ENCODE measurements at regions not wholly inside any gene's neighbourhood (a gene's known extent, or its start where the extent isn't known, plus 50 kb on each side); places are given as distances from the start of the nearest gene placed in this dataset.
A peak's percentile ranks its signal among the peaks of the same experiment; 100 is the strongest.

DNA sequence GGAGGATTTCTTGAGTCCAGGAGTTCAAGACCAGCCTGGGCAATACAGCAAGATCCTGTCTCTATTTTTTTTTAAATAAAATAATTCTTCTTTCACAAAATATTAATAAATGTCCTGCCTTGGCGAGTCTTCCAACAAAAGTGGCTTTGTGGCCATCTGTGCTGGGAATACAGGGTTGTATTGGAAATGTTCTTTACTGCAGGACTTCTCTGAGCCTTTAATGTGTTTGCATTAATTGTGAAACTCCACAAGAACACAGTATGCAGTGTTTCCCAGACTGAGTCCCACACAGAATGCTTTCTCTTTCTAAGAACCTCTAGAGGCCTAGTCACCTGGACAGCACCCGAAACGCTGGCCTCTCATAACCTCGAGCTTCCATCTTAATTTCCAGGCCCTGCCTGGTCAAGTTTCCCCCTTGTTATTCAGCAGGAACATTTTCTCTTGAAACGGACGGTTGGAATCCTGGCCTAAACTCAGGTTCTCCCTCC is 85.4 kb upstream of the ARRDC4 start:
- H3K36me3 ChIP-seq = no peaks in the 10 kb centered on the region
- no peaks in the 10 kb centered on the region for H3K27me3 ChIP-seq (replicated peaks)
- H3K4me1 ChIP-seq (replicated peaks) = no peaks in the 10 kb centered on the region
- no peak overlapping the region for H3K27ac ChIP-seq
- no peaks in the 10 kb centered on the region for H3K9me3 ChIP-seq (replicated peaks)
- no peak for DNase-seq (ENCODE audit: low read depth in 1 of 2, low spot score in 2 of 2)
- no peak overlapping the region for H3K4me3 ChIP-seq

DNA sequence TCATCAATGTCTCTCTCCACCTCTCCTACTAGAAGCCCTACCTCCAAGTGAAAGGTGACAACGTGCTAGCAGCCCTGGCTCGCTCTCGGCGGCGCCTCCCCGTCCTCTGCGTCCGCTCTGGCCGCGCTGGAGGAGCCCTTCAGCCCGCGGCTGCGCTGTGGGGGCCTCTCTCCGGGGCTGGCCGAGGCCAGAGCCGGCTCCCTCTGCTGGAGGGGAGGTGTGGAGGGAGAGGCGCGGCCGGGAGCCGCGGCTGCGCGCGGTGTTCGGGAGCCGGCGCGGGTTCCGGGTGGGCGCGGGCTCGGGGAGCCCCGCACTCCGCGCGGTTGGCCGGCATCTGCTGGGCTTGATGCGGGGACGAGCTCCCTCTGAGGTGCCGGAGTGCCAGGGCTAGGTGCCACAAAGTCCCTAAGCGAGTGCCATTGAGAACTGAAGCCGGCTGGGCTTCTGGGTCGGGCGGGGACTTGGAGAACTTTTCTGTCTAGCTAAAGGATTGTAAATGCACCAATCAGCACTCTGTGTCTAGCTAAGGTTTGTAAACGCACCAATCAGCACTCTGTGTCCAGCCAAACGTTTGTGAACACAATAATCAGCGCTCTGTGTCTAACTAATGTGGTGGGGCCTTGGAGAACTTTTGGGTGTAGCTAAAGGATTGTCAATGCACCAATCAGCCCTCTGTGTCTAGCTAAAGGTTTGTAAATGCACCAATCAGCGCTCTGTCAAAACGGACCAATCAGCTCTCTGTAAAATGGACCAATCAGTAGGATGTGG is 84.8 kb upstream of the ARRDC4 start:
- Histone ChIP-seq H3K4me3 (no peak overlapping the region), H3K27me3 (replicated peaks) (no peaks in the 10 kb centered on the region), H3K4me1 (replicated peaks) (no peaks in the 10 kb centered on the region), H3K9me3 (replicated peaks) (no peaks in the 10 kb centered on the region), H3K27ac (no peak overlapping the region), H3K36me3 (no peaks in the 10 kb centered on the region)
- no peak for DNase-seq (ENCODE audit: low read depth in 1 of 2, low spot score in 2 of 2)

DNA sequence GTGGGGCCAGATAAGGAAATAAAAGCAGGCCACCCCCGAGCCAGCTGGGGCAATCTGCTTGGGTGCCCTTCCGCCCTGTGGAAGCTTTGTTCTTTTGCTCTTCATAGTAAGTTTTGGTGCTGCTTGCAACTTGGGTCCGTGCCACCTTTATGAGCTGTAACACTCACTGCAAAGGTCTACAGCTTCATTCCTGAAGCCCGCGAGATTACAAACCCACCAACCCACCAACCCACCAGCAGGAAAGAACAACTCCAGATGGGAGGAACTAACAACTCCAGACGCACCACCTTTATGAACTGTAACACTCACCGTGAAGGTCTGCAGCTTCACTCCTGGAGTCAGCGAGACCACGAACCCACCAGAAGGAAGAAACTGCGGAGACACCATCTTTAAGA is 84.2 kb upstream of the ARRDC4 start:
- Histone ChIP-seq H3K9me3 (replicated peaks) (no peaks in the 10 kb centered on the region), H3K27me3 (replicated peaks) (no peaks in the 10 kb centered on the region), H3K4me1 (replicated peaks) (no peaks in the 10 kb centered on the region), H3K4me3 (no peak overlapping the region), H3K27ac (no peak overlapping the region), H3K36me3 (no peaks in the 10 kb centered on the region)
- no peak for DNase-seq (ENCODE audit: low read depth in 1 of 2, low spot score in 2 of 2)

DNA sequence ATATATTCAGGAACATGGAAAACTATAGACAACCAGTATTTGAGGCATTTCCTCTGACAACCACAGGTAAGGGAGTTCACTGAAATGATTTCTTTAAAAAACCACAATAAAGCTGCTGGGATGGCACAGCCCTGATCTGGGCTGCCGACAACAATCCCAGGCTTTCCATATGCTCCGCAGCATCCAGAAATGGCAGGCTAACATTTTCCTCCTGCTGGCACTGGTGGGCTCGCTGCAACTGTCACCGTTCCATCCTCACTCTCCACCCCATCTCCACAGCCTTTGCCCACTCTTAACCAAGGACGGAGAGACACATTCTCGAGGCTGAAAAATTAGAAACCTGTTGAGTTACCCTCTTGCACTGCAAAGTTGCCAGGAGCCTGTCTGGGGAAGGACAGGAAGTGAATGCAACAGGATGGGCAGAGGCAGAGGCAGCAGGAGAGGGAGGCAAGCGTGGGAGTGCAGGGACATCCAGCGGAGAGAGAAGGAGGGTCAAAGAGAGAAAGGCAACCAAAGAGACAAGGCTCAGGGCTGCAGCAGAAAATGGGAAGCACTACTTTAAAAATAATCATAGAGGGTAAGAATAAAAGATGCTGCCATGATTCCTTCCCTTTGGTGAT is 79.0 kb upstream of the ARRDC4 start:
- no peaks in the 10 kb centered on the region for H3K4me1 ChIP-seq (replicated peaks)
- no peaks in the 10 kb centered on the region for H3K36me3 ChIP-seq
- H3K27ac ChIP-seq = no peak overlapping the region
- H3K4me3 ChIP-seq = no peak overlapping the region
- no peak for DNase-seq (ENCODE audit: low read depth in 1 of 2, low spot score in 2 of 2)
- H3K9me3 ChIP-seq (replicated peaks) = no peaks in the 10 kb centered on the region
- no peaks in the 10 kb centered on the region for H3K27me3 ChIP-seq (replicated peaks)

DNA sequence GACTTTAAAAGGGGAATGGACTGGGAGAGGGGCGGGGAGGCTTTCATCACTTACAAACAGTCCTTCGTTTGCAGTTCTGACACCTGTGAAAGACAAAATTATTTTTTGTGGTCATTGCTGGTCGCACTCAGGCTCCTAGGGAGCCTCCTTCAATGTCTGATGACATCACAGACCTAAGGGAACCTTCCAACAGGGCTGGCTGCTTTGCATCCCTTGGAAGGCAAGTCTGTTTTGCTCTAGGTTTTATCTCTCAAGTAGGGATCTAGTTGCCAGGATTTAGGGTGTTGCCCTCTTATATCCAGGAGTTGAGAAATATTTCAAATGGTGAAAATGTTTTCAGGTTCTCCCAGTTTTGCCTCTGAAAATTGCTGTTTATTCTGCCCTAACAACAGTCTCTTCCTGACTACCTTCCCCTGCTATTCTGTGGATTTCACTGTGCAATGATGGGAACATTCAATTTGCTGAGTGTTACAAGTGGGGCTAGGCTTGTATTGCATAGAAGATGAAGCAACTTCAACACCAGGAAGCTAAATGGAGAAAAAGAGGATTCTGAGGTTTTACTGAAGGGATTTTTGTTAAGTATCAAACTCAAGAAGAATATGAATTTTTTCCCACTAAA is 75.9 kb upstream of the ARRDC4 start:
- H3K9me3 ChIP-seq (replicated peaks) = no peaks in the 10 kb centered on the region
- H3K4me1 ChIP-seq (replicated peaks) = no peaks in the 10 kb centered on the region
- H3K36me3 ChIP-seq = no peaks in the 10 kb centered on the region
- H3K4me3 ChIP-seq = no peak overlapping the region
- H3K27ac ChIP-seq = no peak overlapping the region
- no peak for DNase-seq (ENCODE audit: low read depth in 1 of 2, low spot score in 2 of 2)
- H3K27me3 ChIP-seq (replicated peaks) = no peaks in the 10 kb centered on the region

DNA sequence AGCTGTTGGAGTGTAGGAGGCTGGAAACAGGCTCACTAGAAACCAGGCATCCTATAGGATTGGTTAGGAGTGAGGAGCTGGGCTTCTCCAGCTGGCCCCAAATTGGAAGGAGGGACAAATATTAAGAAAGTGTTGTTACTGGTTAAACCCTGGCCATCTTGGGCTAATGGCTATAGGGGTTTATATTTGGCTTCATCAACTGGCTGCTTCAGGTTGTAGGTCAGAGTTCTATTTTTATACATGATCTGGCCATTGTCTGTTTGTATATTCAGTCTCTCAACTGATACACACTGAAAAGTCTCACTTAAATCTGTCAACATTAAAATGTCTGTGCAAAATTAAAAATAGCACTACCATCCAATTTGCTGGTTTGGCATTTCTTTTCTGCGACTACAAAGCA is 70.2 kb upstream of the ARRDC4 start:
- H3K36me3 ChIP-seq = no peaks in the 10 kb centered on the region
- H3K4me3 ChIP-seq = no peak overlapping the region
- H3K4me1 ChIP-seq (replicated peaks) = no peaks in the 10 kb centered on the region
- no peak for DNase-seq (ENCODE audit: low read depth in 1 of 2, low spot score in 2 of 2)
- H3K27ac ChIP-seq = no peak overlapping the region
- H3K27me3 ChIP-seq (replicated peaks) = no peaks in the 10 kb centered on the region; the same call in 1 of the 2 replicates
- H3K9me3 ChIP-seq (replicated peaks) = no peaks in the 10 kb centered on the region

DNA sequence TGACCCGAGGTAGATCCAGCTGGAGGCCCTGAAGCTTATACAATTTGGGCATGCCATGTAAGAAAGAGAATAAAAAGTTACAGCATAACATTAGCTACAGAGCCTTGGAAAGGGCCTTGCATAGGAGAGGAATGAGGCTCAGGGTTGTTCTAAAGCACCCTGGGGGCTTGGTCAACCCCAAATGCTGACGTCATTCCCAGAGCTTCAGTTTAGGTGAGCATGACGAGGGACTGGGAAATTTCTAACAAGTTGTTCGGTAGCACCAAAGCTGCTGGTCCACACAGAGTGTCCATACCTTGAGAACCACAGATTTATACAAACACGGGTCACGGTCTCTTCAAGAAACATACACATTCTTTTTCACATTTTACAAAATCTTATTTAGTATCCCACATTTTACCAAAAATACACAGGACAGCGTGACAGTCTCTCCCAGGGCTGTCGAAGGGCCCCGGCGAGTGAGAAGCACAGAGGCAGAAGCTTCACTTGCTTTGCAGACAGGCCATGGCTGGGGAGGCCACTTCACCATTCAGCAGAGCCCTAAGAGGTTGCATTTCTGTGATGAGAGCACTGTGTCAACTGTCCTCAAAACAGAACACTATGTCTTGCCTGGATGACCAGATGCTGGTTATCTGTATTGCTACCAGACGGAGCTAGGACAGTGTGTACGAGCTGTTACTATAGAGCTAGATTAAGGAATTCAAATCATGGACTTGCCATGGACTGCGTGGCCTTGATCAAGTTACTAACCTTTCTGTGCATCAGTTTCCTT is 68.2 kb upstream of the ARRDC4 start:
- Histone ChIP-seq H3K9me3 (replicated peaks) (no peaks in the 10 kb centered on the region), H3K27ac (no peak overlapping the region), H3K36me3 (no peaks in the 10 kb centered on the region), H3K27me3 (replicated peaks) (no peaks in the 10 kb centered on the region; the same call in 1 of the 2 replicates), H3K4me3 (no peak overlapping the region), H3K4me1 (replicated peaks) (no peaks in the 10 kb centered on the region)
- DNase-seq (ENCODE audit: low read depth in 1 of 2, low spot score in 2 of 2) = no peak

DNA sequence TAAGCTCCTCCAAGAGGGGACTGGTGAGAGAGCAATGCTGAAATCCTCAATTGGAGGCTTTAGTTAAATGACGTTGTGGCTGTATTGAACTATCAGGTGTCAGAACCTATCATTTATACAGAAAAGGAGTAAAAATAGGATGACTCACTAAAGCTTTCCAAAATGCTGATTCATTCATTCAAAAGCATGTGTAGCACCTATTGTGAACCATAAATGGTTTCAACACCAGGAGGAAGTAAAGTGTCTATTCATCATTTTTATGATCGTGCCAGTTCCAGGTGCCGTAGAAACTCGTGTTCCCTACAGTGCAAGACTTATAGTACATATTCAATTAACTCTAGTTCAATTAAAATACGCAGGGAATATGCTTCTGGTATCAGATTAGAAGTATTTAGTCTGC is 66.5 kb upstream of the ARRDC4 start:
- Histone ChIP-seq H3K27ac (no peak overlapping the region), H3K9me3 (replicated peaks) (no peaks in the 10 kb centered on the region), H3K27me3 (replicated peaks) (no peaks in the 10 kb centered on the region; the same call in 1 of the 2 replicates), H3K4me1 (replicated peaks) (no peaks in the 10 kb centered on the region), H3K4me3 (no peak overlapping the region), H3K36me3 (no peaks in the 10 kb centered on the region)
- no peak for DNase-seq (ENCODE audit: low read depth in 1 of 2, low spot score in 2 of 2)

DNA sequence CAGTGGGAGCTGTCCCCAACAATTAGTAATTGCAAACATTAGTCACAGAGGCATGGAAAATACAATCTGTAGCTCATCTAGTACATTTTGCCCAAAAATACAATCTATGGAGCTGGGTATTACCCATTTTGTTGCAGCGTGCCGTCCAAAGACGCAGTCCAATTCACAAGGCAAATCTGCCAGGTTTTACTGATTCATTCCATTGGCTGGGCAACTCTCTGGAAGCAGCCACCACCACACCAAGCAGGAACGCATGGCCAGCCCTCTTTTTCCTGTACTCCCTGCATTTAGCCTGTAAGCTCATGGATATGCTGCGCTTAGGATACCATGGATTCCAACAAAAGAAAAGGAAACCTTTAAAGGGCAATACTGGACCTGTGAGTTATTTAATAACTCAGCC is 60.5 kb upstream of the ARRDC4 start:
- Histone ChIP-seq H3K36me3 (no peaks in the 10 kb centered on the region), H3K9me3 (replicated peaks) (no peaks in the 10 kb centered on the region), H3K27ac (no peak overlapping the region), H3K27me3 (replicated peaks) (no peaks in the 10 kb centered on the region; the same call in 1 of the 2 replicates), H3K4me3 (no peak overlapping the region), H3K4me1 (replicated peaks) (no peaks in the 10 kb centered on the region)
- no peak for DNase-seq (ENCODE audit: low read depth in 1 of 2, low spot score in 2 of 2)

DNA sequence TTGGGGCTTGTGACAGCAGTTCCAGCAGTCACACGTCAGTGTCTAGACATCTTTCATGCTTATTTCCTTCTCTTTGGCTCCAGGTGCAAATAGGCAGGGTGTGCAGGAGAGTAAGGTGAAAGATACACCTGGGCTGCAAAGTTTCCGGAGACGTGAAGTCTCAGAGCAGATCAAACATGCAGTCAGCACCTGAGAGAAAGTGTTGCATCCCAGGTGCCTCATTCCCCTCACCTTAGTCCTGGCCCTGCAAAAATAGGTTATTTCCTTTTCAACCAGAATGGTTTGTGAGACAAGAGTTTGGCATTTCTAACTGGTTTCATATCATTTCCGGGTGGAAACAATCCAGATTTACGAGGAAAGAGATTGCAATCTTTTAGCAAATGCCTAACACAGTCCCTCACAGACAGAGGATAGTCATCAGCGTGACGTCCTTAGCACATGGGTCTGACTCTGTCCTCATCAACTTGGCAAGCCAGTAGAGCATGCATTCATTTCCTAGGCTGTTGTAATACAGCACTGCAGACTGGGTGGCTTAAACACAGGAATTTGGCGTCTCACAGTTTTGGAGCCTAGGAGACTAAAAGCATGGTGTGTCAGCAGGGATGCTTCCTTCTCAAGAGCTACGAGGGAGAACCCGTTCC is 58.2 kb upstream of the ARRDC4 start:
- H3K36me3 ChIP-seq = no peaks in the 10 kb centered on the region
- H3K27ac ChIP-seq = no peak overlapping the region
- H3K4me3 ChIP-seq = no peak overlapping the region
- no peak for DNase-seq (ENCODE audit: low read depth in 1 of 2, low spot score in 2 of 2)
- no peaks in the 10 kb centered on the region; the same call in 1 of the 2 replicates for H3K27me3 ChIP-seq (replicated peaks)
- H3K4me1 ChIP-seq (replicated peaks) = no peaks in the 10 kb centered on the region
- H3K9me3 ChIP-seq (replicated peaks) = no peaks in the 10 kb centered on the region

DNA sequence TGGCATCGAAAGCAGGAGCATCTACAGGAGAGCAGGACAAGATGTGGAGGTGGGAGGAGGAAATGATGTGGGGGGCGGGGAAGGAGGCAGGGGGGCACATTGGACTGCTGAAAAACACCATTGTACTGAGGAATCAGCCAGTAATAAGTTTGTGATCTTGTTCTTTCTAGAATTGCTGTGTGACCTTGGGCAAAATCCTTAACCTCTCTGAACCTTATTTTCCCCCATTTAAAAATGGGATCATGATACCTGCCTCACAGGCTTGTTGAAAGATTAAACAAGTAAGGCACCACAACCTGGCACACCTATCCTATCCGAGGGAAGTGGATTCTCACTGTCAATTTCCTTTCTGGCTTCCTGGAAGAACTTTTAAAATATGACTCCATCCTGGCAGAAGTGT is 56.9 kb upstream of the ARRDC4 start:
- H3K27me3 ChIP-seq (replicated peaks) = no peaks in the 10 kb centered on the region; the same call in 1 of the 2 replicates
- DNase-seq (ENCODE audit: low read depth in 1 of 2, low spot score in 2 of 2) = no peak
- no peaks in the 10 kb centered on the region for H3K36me3 ChIP-seq
- H3K27ac ChIP-seq = no peak overlapping the region
- no peaks in the 10 kb centered on the region for H3K9me3 ChIP-seq (replicated peaks)
- H3K4me1 ChIP-seq (replicated peaks) = no peaks in the 10 kb centered on the region
- no peak overlapping the region for H3K4me3 ChIP-seq

DNA sequence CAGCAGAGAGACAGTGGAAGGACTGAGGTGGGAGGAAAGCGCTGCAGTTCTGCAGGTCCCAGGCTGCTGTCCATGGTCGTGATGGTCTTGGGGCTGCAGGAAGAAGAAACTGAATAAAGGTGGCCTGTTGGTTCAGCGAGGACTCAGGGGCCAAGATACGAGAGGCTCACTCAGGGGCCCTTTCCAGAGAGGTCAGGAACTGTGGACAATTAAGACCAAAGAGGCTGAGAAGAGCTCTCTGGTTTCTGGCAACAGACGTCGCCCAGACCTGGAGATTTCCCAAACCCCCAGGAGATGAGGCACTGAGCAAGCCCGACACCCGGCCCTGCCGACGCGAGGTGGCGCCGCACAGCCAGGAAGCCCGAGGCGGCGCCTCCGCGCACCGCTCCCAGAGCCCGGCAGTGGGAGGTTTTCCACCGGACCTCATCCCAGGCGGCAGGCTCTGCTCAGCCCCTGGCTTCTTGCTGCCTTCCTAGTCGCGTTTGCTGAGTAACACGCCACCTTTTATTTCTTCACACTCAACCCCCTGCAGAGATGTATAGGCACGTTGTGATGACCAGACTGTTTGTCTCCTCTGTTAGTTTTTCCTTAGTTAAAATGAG is 56.4 kb upstream of the ARRDC4 start:
- Histone ChIP-seq H3K36me3 (no peaks in the 10 kb centered on the region), H3K27ac (no peak overlapping the region), H3K9me3 (replicated peaks) (no peaks in the 10 kb centered on the region), H3K27me3 (replicated peaks) (no peaks in the 10 kb centered on the region; the same call in 1 of the 2 replicates), H3K4me1 (replicated peaks) (no peaks in the 10 kb centered on the region), H3K4me3 (no peak overlapping the region)
- DNase-seq (ENCODE audit: low read depth in 1 of 2, low spot score in 2 of 2) = peak; percentile 36 to 56

DNA sequence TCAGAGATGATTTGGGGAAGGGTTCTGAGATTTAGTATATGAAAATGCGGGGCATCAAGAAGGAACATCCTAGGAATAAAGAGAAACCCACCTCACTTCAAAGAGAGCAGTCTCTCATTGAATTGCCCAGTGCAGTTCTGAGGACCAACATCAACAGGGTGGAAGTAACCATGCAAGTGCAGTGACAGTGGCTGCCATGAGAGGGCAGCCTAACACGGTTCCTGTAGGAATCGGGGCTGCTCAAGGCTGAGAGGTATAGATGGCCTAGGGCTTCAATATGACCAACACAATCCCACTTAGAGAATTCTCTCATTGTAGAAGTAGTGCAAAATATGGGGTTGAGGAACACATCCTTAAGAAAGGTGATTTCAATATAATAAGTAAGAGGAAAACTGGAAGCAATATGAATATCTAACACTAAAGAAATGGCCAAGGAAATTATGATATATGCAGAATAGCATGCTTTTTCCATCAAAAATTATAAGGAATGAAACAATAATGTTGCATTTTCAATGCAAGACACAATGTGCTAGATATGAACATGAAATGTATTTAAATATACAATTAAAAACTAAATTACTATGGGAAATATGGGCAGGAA is 51.1 kb upstream of the ARRDC4 start:
- Histone ChIP-seq H3K4me3 (no peak overlapping the region), H3K4me1 (replicated peaks) (no peaks in the 10 kb centered on the region), H3K9me3 (replicated peaks) (no peaks in the 10 kb centered on the region), H3K36me3 (no peaks in the 10 kb centered on the region), H3K27ac (no peak overlapping the region), H3K27me3 (replicated peaks) (no peaks in the 10 kb centered on the region)
- peak; percentile 23 to 50 for DNase-seq (ENCODE audit: low read depth in 1 of 2, low spot score in 2 of 2)
